Stimulated activated CD4-positive, alpha-beta T cell treated with anti-CD3 and anti-CD28 coated beads, Interleukin-4, amount 100 ng/mL, for 1 hour (primary cell): ENCODE measurements at regions not wholly inside any gene's neighbourhood (a gene's known extent, or its start where the extent isn't known, plus 50 kb on each side); places are given as distances from the start of the nearest gene placed in this dataset.
"Not testable (repeated sequence)": the region's sequence is repeated elsewhere in the genome, so short reads cannot be mapped to it uniquely, and the experiment has no call there.

Source experiments
- DNase-seq: peaks from one replicate; pipeline ENCODE4 v3.0.0-alpha.2; 2020

DNA sequence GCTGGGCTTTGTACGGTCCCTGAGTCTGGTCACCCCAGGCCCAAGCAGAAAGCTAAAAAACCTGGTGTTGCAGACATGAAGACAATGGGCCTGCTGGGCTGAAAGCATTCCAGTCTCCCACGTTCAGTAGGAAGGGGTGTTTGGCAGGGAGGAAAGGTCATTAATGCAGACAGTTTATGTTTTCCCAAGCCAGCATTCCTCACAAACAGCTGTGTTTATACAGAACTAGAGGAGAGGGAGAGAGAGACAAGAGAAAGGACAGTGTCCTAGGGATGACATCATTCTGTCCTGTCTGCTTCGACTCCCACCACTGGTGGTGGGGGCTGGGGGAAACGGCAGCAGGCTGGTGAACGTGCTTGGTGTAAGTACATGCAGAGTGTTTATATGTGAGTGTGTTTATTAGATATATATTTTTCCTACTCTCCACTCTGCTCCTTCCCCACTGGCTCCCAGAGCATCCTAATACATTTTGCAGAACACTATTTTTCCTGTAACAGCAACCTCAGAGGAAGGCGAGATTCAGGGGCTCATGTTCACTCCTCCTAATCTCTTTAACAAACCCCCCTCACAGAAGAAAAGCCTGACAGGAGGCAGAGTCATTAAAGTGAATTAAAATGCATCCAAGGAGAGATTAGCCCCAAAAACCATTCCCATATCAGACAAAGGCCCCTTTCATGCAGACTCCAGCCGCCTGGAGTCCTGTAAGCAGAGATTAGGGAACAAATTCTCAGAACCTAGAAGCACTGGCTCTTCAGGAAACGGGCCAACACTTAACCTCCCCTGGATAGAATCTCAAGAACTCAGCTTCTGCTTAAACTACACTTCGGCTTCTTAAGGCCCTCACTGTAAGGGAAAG is 380.4 kb downstream of the TNS1 start:
- DNase-seq = no peak

- DNase-seq = no peak
Observed at GRCh38 chr2:217621391-217621801, 381.4 kb downstream of the TNS1 start.

GRCh38 chr2:217618744-217619143 is 384.1 kb downstream of the TNS1 start:
- no peak for DNase-seq

DNA sequence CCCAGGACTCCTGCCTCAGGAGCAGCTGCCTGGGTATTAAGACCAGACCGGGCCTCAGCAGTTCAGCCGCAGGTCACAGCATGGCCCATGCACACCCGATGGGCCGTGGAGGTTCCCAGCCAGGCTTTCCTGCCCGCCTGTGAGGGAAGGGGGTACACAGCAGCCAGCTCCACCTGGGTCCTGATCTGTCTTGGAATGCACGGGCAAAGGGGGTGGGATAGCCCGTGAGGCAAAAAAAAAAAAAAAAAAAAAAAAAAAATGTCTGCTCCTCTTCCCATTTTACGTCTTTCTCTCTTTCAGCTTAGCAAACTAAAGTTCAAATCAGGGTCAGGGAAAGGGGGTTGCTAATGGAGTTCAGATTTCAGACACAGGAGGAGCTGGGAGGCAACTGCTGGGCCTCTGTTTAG is 385.2 kb downstream of the TNS1 start:
- DNase-seq = no peak

DNA sequence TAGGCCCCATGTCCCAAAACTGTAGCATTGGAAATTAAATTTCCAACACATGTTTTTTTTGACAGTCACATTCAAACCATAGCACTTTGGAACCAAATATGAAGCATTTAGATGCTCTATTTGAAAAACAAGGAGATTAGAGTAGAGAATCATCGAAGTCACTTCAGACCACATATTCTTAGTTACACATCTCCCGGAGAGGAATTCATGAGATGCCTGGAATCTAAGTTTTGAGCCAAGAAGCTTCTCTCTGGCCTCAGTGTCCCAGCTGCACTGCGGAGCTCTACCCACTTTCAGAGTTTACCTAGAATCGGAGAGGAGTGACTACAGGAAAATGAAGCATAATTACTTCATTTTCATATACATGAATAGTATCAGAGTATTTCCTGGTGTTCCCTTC is 385.9 kb downstream of the TNS1 start:
- no peak for DNase-seq

DNA sequence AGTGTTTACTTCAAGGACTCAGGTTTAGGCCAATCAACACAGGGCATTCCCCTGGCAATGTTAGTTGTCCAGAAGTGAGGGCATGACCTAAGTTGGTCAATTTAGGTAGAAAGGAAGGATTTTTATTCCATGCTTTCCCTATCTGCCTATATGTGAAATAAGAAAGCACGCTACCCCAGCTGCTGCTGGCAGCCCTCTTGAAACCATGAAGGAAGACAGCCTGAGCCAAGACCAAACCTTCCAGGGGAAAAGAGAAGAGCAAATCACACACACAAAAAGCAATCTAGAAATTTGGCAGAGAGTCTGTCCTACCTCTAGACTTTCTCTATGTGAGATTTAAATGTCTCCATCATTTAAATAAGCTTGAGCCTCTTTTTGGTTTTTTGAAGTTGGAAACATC is 387.6 kb downstream of the TNS1 start:
- DNase-seq = no peak

DNA sequence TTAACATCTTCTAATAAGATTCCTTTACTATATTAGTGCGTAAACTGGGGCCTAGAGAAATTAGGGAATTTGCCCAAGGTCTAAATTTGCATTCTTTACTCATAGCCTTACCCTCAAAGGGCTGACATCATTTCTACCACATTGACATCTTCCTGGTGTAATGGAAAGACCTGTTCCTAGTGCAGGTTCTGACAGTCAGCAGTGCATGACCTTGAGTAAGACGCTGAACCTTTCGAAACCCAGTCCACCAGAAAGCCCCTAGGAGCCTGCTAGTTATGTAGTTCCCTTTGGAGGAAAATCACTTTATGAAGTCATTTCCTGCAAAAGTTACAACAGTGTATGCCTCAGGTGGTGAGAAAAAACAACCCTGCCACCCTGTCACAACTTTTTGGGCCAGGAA is 388.3 kb downstream of the TNS1 start:
- DNase-seq = no peak

DNA sequence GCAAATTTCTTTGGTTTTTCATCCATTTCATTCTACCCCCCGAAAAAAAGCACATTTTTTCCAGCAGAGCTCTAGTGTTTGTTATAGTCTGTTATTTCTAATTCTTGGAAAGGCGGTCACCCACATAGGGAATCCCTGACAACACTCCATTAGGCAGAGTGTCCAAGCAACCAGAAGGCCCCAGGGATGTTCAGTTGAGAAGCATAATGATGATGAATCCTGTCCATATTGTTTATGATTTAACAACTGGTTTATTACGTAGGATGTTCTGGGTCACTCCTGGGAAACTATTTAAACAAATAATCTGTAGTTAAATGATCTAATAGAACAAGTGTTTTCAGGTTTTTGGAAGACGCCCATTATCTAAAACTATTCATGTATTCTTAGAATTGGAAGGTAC is 388.7 kb downstream of the TNS1 start:
- DNase-seq = no peak

- DNase-seq = no peak
Observed at GRCh38 chr2:217612920-217613319, 389.9 kb downstream of the TNS1 start.

DNA sequence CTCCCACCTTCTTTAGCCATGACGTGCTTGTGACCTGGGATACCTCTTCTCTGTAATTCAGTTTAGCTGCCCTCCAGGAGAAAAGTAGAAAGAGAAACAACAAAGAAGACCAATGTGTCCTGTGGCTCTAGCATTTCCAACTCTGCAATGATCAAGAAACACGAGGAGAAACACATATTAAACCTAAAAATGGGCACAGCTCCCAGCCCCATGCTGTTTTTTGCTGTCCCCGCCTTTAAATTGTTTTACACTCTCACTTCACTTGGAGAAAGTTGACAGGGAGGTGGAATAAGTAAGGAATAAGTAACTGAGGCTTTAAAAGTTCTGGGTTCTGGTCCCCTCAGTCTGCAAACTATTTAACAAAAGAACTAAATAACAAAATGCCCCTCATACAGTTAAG is 390.6 kb downstream of the TNS1 start:
- no peak for DNase-seq

GRCh38 chr2:217611626-217612127 is 391.1 kb downstream of the TNS1 start:
- DNase-seq = no peak

DNA sequence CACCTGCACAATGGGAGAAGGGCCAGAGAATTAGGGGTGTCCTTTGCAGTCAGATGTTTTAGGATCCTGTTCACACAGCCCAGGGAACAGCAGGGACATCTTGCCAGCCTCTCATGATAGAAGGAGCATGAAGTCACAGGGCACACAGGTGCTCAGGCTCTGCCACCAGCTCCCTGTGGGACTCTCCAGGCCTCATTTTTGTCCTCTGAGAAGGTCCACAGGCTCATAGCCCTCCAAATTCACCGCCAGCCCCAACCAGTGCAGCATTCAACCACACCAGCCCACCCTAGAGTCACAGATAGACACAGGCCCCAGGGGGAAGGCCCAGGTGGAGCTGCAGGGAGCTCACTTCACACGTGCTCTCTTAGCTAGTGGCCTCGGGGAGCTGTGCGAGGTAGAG is 391.7 kb downstream of the TNS1 start:
- DNase-seq = no peak

GRCh38 chr2:217610401-217610814 is 392.4 kb downstream of the TNS1 start:
- DNase-seq = peak; percentile 47

GRCh38 chr2:217609952-217610351 is 392.8 kb downstream of the TNS1 start:
- no peak for DNase-seq

- DNase-seq = no peak
Observed at GRCh38 chr2:217606296-217606695, 396.5 kb downstream of the TNS1 start.

DNA sequence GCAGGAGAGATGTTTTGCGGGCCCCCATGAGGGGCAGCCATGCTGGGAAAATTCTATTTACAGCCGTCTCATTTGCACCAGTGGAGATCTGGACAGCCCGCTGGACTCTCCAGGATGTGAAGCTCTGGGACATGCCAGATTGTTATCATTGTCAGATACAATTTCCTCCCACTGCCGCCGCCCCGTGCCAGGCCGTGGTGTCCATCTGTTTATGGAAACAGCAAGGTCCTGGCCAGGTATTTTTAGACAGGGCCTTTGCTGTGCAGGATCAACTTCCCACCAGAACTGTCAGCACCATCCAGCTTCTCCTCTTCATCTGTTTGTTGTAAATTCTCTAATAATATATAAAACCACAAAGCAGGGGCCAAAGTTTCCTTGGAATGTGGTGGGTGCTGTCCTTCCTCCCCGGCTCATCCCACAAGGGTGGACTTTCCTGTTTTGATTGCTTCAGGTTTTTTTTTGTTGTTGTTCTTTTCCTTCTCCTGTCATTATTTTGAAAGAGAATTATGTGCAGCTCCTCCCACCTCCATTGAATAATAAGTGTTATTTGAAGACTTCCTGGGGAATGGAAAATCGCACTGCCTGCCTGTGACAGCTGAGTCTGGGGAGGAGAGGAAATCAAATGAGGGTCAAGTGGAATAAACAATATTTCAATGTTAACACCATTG is 398.1 kb downstream of the TNS1 start:
- no peak for DNase-seq

GRCh38 chr2:217601601-217602000 is 401.2 kb downstream of the TNS1 start:
- DNase-seq = no peak

DNA sequence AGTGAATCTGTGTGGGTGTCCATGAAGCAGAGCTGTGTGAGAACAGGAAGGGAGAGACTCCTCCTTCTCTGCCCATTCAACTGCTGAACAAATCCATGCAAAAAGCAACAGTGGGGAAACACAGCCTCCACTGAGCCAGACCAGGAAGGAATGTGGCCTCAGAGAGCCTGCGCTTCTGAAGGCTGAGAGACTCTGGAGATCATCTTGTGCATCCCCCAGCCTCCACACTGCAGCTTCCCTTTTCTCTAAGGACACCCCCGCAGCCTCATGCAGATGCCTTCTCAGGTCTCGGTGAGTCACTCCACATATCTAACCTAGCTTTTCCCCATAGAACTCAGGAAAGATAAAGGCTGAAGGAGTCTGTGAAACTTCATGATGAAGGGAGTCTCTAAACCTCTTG is 402.9 kb downstream of the TNS1 start:
- DNase-seq = no peak

GRCh38 chr2:217597681-217598080 is 405.1 kb downstream of the TNS1 start:
- DNase-seq = no peak

- no peak for DNase-seq
Observed at GRCh38 chr2:217597145-217597544, 405.6 kb downstream of the TNS1 start.

DNA sequence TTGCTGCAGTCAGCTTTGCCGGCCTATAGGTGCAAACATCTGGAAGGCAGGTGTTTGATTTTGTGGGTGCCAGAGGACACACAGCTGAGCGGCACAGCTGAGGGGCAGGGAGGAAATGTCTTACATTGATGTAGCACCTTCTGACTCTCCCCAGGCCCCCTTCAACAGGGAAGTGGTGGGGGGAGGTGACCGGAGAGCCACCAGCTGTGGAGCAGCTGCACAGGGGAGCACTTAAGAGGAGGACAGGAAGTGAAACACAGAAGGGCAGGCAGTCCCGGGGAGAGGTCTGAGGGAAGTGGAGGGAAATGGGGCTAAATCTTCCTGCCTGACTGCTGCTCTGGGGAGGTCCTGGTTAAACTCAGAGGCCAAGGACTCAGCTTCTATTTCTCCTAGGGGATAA is 409.1 kb downstream of the TNS1 start:
- no peak for DNase-seq

DNA sequence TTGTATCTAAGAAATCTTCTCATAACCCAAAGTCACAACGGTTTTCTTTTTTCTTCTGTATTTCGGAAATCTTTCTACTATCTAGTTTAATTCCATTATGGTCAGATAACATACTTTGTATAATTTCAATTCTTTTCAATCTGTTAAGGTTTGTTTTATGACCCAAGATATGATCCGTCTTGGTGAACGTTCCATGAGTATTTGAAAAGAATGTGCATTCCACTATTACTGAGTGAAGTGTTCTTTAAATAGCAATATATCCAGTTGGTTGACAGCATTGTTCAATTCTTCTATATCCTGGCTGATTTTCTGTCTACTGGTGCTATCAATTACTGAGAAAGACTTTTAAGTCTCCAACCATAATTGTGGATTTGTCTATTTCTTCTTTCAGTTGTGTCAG is 414.5 kb downstream of the TNS1 start:
- DNase-seq = no peak

GRCh38 chr2:217585362-217585761 is 417.4 kb downstream of the TNS1 start:
- DNase-seq = no peak

GRCh38 chr2:217580407-217580806 is 422.4 kb downstream of the TNS1 start:
- DNase-seq = not testable (repeated sequence)
